Sciatic nerve (tissue), 2 donors: ENCODE measurements at regions not wholly inside any gene's neighbourhood (a gene's known extent, or its start where the extent isn't known, plus 50 kb on each side); places are given as distances from the start of the nearest gene placed in this dataset.
A peak's percentile ranks its signal among the peaks of the same experiment; 100 is the strongest.

ENCODE experiments used
- ATAC-seq: fragments of 200-7000 bp; cut with Tn5 transposase; one replicate; pipeline ENCODE4 v1.9.1; 2020; ENCODE audit warnings: mild to moderate bottlenecking, moderate library complexity
- DNase-seq: peaks from one replicate; pipeline ENCODE4 v3.0.0-alpha.2; 2020; ENCODE audit warnings: low spot score
- intact Hi-C: fragments of 100-400 bp; cut with DNase I; formaldehyde crosslinking; loops from one replicate; pipeline ENCODE4 v1.14.2; 2022
- donor health status: DM: no; HTN: no; CAD: no.
- donor health status: DM: no; HTN: no; CAD: no.

GRCh38 chr13:22024381-22024994, 353.6 kb downstream of the FGF9 start:
- DNase-seq (no peak), ATAC-seq (no peak)
- intact Hi-C loops: no loop called here

GRCh38 chr13:22027566-22027965, 356.7 kb downstream of the FGF9 start:
- no peak for ATAC-seq
- intact Hi-C loops: no loop called here
- DNase-seq: no peak

- ATAC-seq (no peak), DNase-seq (no peak)
- intact Hi-C loops: no loop called here
Observed at GRCh38 chr13:22028831-22029230, 358.0 kb downstream of the FGF9 start.

GRCh38 chr13:22030321-22030720, 359.4 kb downstream of the FGF9 start:
- intact Hi-C loops: no loop called here
- ATAC-seq: no peak
- DNase-seq: no peak

- intact Hi-C loops: no loop called here
- peak; percentile 52 for ATAC-seq
- DNase-seq: no peak
Observed at GRCh38 chr13:22031702-22032286, 360.9 kb downstream of the FGF9 start.

GRCh38 chr13:22032905-22033304, 362.0 kb downstream of the FGF9 start:
- DNase-seq: no peak
- ATAC-seq: no peak
- intact Hi-C loops: no loop called here

- intact Hi-C loops: no loop called here
- DNase-seq (no peak), ATAC-seq (no peak)
Observed at GRCh38 chr13:22039961-22040360, 369.1 kb downstream of the FGF9 start.

- DNase-seq (no peak), ATAC-seq (no peak)
- intact Hi-C loops: no loop called here
Observed at GRCh38 chr13:22040810-22041364, 370.0 kb downstream of the FGF9 start.

- ATAC-seq: no peak
- intact Hi-C loops: no loop called here
- no peak for DNase-seq
Observed at GRCh38 chr13:22041741-22042140, 370.9 kb downstream of the FGF9 start.

GRCh38 chr13:22047082-22047784, 376.4 kb downstream of the FGF9 start:
- DNase-seq: no peak
- no peak for ATAC-seq

GRCh38 chr13:22047785-22048104, 376.9 kb downstream of the FGF9 start:
- intact Hi-C loops: no loop called here
- ATAC-seq: no peak
- no peak for DNase-seq

More at GRCh38 chr13:22047082-22047784, 376.4 kb downstream of the FGF9 start:
- intact Hi-C loops: no loop called here

GRCh38 chr13:22049384-22049783, 378.5 kb downstream of the FGF9 start:
- intact Hi-C loops: no loop called here
- ATAC-seq (no peak), DNase-seq (no peak)

GRCh38 chr13:22050951-22051563, 380.2 kb downstream of the FGF9 start:
- intact Hi-C loops: no loop called here
- ATAC-seq (no peak), DNase-seq (no peak)

GRCh38 chr13:22053053-22053452, 382.2 kb downstream of the FGF9 start:
- intact Hi-C loops: no loop called here
- no peak for DNase-seq
- no peak for ATAC-seq

GRCh38 chr13:22055259-22055658, 384.4 kb downstream of the FGF9 start:
- intact Hi-C loops: no loop called here
- ATAC-seq (no peak), DNase-seq (no peak)

- intact Hi-C loops: no loop called here
- DNase-seq: no peak
- no peak for ATAC-seq
Observed at GRCh38 chr13:22060187-22060586, 389.3 kb downstream of the FGF9 start.

- DNase-seq (no peak), ATAC-seq (peak; percentile 36)
- intact Hi-C loops: no loop called here
Observed at GRCh38 chr13:22061371-22061805, 390.5 kb downstream of the FGF9 start.

- intact Hi-C loops: no loop called here
- no peak for ATAC-seq
- no peak for DNase-seq
Observed at GRCh38 chr13:22061806-22062391, 391.0 kb downstream of the FGF9 start.

GRCh38 chr13:22062478-22063205, 391.8 kb downstream of the FGF9 start:
- intact Hi-C loops: no loop called here
- DNase-seq (no peak), ATAC-seq (no peak)
